ENCODE measurements at regions not wholly inside any gene's neighbourhood (a gene's known extent, or its start where the extent isn't known, plus 50 kb on each side); places are given as distances from the start of the nearest gene placed in this dataset.

GRCh38 chr12:46526233-46526632, 153.7 kb upstream of the SLC38A2 start:
- TF ChIP-seq CTCF (conservative IDR thresholded peaks at IDR 0.05) (no peak), ZFX (IDR thresholded peaks at IDR 0.05) (no peak)

All from C4-2B (cell line).